Suppressor macrophage (primary cell): ENCODE measurements at regions not wholly inside any gene's neighbourhood (a gene's known extent, or its start where the extent isn't known, plus 50 kb on each side); places are given as distances from the start of the nearest gene placed in this dataset.

Experiments
- DNase-seq, 4 experiments: peaks; one replicate each; pipeline ENCODE4 v3.0.0-alpha.2; 2020 to 2022

DNA sequence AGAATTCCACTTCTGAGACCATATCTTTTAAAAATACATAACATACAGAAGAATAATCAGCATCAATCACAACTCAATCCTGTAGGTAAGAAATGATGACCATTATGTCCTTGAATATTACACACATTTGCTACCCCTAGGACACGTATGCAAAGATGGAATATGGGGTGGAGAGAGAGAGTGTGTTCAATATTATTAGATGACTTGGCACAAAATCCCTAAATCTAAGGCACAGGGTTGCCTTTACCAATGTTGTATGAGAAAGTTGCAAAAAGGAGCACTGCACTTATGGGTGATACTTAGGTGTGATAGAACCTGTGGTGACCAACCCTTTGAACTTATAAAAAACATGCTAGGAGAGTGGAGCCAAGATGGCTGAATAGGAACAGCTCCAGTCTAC lies 326.2 kb upstream of the FSHR start:
- DNase-seq, result no peak

DNA sequence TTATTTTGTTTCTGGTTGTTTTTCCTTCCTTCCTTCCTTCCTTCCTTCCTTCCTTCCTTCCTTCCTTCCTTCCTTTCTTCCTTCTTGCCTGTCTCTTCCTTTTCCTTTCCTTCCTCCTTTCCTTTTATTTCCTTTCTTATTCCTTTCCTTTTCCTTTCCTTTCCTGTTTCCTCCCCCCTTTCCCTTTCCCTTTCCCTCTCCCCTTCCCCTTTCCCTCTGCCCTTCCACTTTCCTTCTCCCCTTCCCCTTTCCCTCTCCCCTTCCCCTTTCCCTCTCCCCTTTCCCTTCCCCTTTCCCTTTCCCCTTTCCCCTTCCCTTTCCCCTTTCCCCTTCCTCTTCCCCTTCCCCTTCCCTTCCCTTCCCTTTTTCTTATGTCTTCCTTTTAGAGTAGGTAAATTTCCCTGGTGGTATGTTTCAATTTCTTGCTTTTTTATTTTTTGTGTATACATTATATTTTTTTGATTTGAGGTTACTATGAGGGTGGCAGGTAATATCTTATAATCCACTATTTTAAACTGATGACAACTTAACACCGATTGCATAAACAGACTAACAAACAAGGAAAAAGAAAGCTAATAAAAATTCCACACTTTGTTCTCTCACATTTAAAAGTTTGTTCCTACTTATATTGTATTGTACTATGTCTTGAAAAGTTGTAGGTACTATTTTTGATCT lies 311.0 kb upstream of the FSHR start:
- no peak for DNase-seq

DNA sequence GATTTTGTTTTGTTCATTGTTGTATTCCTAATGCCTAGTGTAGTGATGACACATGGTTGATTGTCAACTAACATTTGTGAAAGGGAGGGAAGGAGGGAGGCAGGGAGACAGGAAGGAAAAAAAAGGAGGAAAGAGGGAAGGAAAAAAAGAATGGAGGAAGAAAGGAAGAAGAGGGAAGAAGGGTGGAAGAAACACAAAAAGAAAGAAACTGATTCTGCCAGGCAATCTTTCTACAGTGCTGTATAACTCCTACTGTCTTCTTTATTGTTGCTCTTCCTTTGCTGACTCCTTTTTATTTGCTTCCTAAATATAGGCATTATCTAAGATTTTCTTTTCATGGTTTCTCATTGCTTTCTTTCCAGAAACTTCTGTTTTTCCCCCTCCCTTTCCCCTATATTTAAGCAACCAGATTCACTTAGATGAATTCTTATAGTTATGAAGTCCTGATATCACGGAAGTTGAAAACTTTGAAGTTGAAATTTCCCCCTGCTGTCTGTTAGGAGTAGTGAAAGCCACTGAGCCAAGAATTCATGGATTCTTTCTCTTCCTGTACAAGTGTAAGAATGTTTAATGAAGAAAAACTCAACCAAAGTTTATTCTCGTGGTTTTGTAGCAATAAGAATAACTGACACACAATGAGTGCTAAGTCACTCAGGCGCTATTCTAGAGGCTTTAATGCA lies 305.1 kb upstream of the FSHR start:
- DNase-seq, result no peak

DNA sequence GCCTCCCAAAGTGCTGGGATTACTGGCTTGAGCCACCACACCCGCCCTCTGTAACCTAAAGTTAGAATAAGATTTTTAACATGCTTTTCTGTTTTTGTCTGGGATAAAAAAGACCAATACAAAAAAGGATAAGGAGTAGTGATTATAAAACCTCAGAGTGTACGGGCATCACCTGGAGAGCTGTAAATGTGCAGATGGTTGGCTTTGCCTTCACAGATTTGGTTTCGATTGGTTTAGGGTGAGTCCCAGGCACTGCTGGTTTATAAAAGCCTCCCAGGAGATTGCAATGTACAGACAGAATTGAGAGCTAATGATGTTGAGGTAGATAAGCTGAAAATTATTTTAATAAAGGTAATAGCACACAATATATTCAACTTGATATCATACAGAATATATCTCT lies 289.7 kb upstream of the FSHR start:
- DNase-seq, result no peak

DNA sequence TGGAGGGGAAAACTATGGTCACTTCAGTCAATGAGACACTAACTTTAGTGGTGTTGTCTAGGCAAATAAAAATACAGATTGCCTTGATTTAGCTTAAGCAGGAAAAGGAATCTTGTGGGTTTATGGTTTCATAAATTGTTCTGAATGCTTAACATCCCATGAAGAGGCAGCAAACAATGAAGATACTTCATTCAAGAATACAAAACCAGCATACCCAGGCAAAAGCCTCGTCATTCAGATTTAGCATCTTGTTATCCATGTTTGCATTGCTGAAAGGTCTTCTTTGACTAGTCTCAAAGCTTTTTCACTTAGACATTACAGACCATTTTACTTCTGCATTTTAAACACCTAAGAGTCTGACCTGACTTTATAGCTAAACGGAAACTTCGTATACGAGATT lies 272.7 kb upstream of the FSHR start:
- DNase-seq, result no peak

DNA sequence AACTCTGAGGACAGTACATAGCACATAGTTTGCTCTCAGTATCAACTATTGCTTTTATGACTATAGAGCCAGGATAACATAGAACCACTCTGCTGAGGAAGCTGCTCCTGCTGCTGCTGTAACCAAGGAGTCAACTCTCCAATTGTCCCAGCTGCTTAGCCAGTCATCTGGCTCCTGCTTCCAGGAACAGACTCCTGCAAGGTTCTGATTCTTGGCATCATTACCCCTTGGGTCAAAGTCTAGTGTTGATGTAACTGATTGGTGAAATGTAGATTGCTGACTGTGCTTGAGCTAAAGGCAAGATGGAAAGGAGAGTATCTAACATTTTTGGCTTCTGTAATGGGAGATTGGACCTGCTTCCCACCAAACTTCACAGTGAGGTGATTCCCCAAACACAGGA lies 261.9 kb upstream of the FSHR start:
- DNase-seq, result no peak

DNA sequence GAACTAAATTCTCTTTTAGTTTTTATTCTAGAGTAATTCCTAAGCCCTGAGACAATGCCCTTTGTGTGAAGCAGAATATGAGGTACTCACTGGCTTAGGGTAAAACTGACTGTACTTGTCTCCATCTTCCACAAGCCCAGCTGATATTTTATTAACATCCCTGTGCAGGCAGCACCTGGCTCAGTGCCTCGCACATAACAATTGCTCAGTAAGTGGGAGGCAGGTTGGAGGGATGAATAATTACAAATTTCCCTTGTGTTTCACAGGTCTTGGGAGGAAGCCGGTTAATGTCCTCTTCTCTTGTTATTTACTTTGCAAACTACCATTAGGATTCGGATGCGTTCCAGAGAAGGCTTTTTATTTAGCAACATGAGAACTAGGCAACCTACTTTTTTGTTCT lies 249.8 kb upstream of the FSHR start:
- no peak for DNase-seq

DNA sequence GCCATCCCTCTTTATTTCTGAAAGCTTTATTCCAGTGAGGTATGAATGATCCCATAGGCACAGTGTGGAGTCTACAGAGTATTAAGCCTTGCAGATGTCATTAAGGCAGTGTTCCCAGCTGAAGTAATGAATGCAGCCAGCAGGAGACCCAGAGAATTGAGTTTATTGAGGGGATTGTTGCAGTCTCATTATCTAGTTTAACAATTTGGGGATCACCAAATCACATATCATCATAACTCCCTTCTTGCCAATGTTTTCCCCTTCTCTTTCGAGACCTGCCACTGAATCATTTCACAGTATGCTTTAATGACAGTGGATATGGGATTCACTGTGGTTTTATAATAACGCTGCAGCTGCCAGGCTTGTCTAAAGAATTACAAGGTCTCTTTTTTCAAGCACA lies 249.3 kb upstream of the FSHR start:
- no peak for DNase-seq

DNA sequence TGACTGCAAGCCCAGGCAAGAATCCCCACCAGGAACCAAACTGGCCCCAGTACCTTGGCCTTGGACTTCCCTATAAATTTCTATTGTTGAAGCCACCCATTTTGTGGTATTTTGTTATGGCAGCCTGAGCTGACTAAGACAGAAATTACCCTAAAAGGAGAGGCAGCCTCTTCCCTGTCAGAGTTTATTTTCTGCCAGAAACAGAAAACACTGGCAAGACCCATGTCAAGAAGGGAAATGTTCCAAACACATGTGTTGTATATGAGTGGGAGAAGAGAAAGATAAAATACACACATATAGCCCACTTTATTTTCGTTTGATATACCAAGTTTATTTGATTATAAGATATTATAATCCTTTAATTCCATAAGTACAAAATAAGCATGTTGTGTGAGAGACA lies 225.1 kb upstream of the FSHR start:
- DNase-seq, result no peak

DNA sequence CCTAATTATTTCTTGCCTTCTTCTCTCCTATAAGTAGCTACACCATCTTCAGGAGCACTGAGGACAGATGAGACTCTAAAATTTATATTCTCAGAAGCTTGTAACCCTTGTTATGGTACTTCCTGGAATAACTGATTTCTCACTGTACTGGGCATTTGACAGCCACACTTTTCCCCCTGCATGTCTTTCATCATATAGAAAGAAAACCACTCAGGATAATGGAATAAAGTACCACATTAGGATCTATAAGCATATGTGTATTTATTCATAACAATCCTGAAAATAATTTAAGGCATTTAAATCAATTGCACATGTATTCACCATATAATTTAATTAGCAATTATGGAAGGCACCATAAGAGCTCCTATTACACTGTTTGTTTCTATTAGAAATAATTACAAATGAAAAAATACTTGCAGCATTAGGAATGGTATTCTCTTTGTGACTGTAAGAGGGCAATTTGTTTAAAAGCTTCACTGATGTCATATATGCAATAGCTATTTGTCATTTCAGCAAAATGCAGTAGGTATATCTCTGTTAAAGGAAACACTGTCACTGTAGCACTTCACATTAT lies 216.9 kb upstream of the FSHR start:
- DNase-seq, result no peak

DNA sequence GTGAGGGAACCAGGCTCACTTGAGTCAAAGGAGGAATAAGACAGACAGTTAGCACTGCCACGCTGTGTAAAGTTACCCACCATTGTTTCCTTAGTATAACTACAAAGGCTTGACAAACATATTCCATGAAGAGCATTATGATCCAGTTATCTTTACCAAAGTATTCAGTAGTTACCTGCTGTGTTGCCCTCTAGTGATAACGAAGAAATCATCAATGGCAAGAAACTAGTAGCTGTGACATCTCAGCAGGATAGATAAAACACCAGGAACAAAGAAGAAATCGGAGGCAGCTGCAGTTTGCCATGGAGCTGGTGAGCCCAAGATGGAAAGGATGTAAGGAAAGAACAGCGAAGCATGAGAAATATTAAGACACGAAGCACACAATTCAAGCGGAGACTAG lies 215.3 kb upstream of the FSHR start:
- no peak for DNase-seq

DNA sequence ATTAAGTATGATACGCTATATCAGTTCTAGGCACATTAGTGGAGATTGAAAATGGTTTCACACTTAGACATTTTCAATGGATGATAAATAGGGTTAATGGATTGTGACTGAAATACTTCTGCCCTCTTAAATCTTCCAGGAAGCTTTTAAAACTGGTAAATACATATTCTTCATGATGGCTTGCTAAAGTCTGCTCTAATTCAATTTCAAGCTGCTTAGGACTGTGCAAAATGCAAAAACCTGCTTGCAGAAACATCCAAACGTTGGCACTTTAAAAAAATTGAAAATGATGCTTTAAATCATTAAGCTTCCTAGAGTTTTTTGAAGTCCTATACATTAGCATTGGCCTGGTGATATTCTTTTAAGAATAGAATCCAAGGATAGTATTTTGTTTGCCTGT lies 214.8 kb upstream of the FSHR start:
- no peak for DNase-seq

DNA sequence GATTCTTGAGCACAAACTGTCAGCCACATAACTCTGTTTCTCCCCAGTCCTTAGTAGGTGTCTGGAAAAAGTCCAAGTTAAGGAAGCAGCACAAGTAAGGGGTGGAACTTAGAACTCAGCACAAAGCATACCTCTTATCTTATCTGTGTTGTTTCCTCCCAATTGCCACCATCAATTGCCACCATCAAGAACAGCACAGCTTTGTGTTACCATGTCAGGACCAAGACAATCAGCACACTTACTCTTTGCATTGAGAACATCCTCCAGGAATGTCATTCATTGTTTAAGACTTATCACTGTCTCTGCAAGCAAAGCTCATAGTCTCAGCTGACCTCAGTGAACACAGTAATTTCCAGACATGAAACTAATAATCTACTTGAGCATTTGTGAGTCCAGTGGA lies 212.7 kb upstream of the FSHR start:
- DNase-seq, result no peak

DNA sequence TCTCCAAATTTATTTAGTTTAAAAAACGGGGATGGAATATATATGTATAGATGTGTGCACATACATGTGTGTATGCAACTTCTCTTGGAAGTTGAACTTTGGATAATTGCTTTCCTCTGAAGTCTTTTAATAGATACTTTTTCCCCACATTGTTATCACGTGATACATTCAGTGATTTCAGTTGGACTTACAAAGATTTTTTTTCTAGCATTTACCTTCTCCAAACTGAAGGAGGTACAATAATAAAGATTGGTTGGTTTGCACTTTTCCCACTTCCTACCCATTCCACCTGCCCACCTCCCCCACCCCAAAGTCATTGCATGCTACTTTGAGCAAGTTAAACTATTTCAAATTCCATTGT lies 206.1 kb upstream of the FSHR start:
- DNase-seq, result no peak

DNA sequence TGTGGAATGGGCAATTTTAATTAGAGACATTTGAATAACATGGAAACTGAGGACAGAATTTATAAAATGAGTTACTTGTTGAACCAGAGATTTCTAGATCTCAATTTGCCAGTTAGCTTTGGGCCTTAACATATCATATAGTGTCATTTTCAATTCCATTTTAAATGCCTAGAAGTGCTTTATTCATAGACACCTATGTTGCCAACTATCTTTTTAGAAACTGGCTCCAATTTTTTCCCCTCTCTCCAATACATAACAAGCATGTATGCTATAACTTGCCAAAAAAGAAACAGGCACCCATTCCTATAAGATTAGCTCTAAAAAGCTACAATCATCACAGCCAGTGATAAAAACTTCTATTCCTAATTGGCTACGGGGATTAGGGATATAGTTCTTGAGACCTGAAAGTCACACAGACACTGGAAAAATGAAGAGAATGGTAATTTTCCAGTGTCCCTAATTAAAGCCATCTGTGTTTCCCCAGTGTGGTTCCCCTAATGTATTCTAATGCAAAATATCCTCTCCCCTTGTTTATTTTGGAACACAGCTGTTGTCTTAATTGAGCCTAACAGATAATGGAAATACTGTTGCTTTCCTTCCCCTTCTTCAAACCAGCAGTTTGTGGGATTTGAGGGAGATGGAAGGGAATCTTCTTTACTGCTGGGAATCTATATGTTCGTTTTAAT lies 205.5 kb upstream of the FSHR start:
- DNase-seq, result no peak

DNA sequence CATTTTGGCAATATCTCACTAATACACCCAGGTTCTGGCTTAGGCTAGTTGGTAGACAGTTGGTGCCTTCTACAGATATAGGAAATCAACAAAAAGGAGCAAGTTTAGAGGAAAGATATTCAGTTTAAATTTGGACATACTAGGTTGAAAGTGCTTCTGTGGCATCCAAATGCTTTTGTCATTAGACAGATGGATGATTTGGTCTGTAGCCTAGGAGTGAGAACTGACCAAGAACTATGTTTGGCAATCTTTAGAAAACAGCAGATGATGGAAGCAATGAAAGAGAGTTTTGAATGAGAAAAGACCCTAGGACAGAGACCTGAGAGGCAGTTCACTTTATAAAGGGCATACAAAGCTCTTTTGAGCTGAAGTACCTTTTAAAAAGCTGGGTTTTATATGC lies 201.3 kb upstream of the FSHR start:
- no peak for DNase-seq

DNA sequence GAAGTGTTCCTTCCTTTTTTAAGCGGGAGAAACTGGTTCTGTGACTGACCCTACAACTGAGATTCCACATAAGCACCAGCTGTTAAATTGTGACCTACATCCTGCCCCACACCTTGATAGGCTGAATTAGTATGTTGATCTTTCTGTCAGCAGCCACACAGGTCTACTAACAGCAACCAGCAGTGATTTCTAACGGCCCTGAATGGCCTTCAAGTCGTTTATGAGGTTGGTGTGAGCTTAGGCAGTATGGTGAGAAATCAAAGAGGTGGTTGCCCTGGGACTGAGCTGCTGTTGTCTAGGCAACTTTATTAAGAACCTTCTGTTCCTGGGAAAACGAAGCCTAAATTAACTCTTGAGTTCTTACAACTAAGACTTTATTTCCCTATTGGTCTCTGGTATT lies 197.2 kb upstream of the FSHR start:
- DNase-seq, result no peak

DNA sequence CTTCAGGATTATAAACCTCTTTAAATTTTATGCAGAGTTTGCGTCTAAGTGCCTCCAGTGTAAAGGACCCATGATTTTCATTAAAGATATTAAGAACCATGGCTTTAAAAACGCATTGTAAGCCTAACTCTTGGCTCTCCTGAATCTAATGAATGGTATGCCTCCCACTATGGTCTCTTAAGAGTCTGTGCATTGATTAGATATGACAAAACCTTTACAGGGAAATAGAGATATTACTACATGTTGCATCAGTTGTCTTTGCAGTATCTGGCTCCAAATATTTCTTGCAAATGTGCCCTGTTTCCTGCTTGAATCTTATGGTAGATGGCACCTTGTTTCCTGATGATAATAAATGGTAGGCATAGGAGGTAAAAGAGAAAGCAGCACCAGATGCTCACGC lies 189.3 kb upstream of the FSHR start:
- no peak for DNase-seq

DNA sequence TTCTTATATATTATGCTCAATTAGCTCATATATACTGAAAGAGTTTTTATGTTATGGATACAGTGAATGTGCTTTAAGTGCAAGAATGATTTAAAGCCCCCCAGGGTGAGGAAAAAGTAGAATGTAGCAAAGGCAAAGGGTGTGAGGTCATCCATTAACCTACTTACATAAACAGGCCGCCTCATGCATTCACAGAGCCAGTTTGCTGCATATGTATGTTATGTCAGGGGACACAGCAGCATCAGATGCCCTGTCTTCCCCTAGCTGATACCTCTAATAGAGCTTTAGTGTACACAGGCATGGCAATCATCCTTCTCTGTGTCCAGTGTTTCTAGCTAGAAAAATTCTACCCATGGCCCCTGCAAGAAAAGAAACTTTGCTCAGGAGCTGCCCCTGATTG lies 187.8 kb upstream of the FSHR start:
- no peak for DNase-seq

DNA sequence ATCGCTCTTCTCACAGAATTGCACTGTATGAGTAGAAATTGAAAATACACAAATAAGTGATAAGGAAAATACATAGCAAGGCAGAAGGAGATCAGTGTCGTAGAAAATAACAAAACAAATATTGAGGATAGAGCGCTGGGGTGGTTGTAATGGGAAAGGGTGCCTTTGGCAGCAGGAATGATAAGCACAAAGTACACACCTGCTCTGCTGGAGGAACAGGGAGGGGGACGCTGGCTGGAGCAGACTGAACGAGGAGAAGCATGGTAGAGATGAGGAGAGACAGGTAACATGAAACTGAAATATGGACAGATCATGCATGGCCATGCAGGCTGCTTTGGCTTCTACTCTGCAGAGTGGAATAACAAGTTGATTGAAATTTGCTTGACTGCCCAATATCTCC lies 181.2 kb upstream of the FSHR start:
- DNase-seq, result no peak

DNA sequence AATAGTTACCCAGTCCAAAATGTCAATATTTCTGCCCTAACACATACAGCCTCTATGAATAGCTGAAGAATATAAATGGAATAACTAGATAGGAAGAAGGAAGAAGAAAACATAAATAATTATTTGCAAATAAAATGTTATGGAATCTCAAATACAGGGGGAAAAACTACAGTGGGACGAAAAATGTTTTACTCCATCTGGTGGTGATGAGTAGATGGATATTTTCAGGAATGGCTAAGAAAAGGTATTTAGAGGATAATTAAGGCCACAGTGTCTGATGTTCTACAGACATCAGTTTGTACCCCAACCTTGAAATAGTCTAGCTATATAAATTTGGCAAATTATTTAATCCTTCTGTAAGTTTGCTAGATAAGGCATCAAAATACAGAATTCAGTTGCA lies 178.1 kb upstream of the FSHR start:
- no peak for DNase-seq

DNA sequence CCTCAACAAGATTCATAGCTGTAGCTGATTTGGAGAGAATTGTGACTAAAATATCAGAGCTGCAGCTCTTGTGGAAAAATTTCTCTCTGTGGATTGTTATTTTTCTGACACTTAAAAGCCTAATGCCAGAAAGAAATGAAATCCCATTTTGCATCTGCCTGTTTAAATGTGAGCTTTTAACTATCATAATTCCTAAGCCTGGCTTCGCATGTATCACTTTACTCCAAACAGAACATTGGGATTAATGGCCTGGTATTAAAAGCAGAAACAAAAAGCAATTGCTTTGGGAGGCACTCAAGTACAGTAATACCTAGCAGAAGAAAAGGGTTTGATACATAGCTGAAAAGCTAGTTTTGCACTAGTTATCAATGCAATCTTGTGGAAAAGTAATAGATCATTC lies 164.2 kb upstream of the FSHR start:
- no peak for DNase-seq

DNA sequence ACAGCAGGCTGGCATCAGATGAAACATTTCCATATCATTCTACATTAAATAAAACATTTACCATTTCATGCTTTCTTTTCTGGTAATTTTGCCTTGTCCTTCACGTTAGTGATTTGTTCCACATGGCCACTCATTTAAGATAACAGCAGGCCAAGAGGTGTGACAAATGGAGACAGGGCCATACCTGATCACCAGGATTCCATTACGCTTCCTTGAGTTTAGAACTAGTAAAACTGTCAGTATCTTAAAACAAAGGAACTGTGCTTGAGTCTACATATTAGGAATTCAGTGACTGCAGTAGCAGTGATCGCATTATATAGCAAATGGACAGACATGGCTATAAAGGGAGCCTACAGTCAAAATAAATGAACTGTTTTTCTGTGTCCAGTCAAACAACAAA lies 155.1 kb upstream of the FSHR start:
- DNase-seq, result no peak

DNA sequence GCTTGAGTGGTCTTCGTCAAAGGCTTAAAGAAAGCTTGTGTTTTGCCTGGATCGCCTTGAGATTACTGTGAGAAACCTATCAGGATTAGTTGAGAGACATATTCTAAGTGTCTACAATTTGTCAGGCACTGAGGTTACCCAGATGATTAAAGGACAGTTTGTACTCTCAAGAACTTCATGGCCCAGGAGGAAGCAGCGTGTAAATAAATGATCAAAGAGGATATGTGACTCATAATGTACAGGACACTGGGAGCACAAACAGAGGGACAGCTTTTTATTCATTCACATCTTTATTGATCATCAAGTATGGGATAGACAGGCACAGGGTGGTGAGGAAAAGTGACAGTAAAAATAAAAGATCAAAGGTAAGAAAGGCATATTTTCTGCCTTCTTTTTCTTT lies 152.6 kb upstream of the FSHR start:
- no peak for DNase-seq
